SK-N-SH (cell line): ENCODE measurements at regions not wholly inside any gene's neighbourhood (a gene's known extent, or its start where the extent isn't known, plus 50 kb on each side); places are given as distances from the start of the nearest gene placed in this dataset.

ENCODE experiments used
- CTCF ChIA-PET: fragments of 300-600, 350-600 bp; formaldehyde crosslinking; extraction: SDS; loops from one replicate; lab custom pipeline; 2021; lab: Yijun Ruan, JAX
- POLR2A ChIA-PET: fragments of 350-600 bp; sonication (Branson Sonifier 250); formaldehyde crosslinking; extraction: SDS; loops from one replicate; lab custom pipeline; 2020; ENCODE audit warnings: antibody characterized with exemption, inconsistent platforms; lab: Yijun Ruan, JAX
- DNase-seq: peaks from one replicate; pipeline ENCODE4 v3.0.0; 2012
- H2AFZ ChIP-seq: fragments of 200-600 bp; sonication (generic); 2 replicates; pipeline ENCODE4 v1.8.1; 2016; ENCODE audit warnings: antibody characterized with exemption, mild to moderate bottlenecking, low read depth
- H3F3A ChIP-seq: fragments of 200-600 bp; sonication (generic); replicated peaks from 2 replicates; pipeline ENCODE3; 2016; ENCODE audit warnings: antibody characterized with exemption, mild to moderate bottlenecking; ENCODE audit not compliant: insufficient read depth
- H3K27ac ChIP-seq, 2 experiments: fragments of 200-500 bp in 1 of 2; fragments of 200-600 bp in 1 of 2; sonication (Bioruptor generic) in 1 of 2; sonication (generic), shearing (Covaris generic) in 1 of 2; 2 replicates each; pipeline versions ENCODE4 v1.5.1 to v1.6.1; 2014 to 2016; ENCODE audit warnings: low read depth in 2 of 2, inconsistent platforms in 1 of 2, low read length in 1 of 2, mild to moderate bottlenecking in 1 of 2, mixed read lengths in 1 of 2
- H3K27me3 ChIP-seq: fragments of 200-600 bp; sonication (generic), shearing (Covaris generic); 2 replicates; pipeline ENCODE4 v1.6.1; 2016; ENCODE audit warnings: mixed run types; ENCODE audit not compliant: insufficient read depth
- H3K36me3 ChIP-seq, 2 experiments: fragments of 200-500 bp in 1 of 2; fragments of 200-600 bp in 1 of 2; sonication (Bioruptor generic) in 1 of 2; sonication (generic) in 1 of 2; replicated peaks in 1 of 2; 2 replicates each; pipeline versions ENCODE3 to v1.5.1; 2014 to 2016; ENCODE audit warnings: low read length in 1 of 2, mild to moderate bottlenecking in 1 of 2; ENCODE audit not compliant: insufficient read depth in 2 of 2, control insufficient read depth in 1 of 2
- H3K4me1 ChIP-seq, 2 experiments: fragments of 200-500 bp in 1 of 2; fragments of 200-600 bp in 1 of 2; sonication (Bioruptor generic) in 1 of 2; sonication (generic), shearing (Covaris generic) in 1 of 2; 2 replicates each; pipeline versions ENCODE4 v1.5.1 to v1.6.1; 2014 to 2016; ENCODE audit warnings: low read depth in 1 of 2, low read length in 1 of 2, mixed run types in 1 of 2; ENCODE audit not compliant: insufficient read depth in 2 of 2, control insufficient read depth in 1 of 2
- H3K4me2 ChIP-seq: fragments of 200-600 bp; sonication (generic), shearing (Covaris generic); 2 replicates; pipeline ENCODE4 v1.6.1; 2017; ENCODE audit warnings: mixed run types
- H3K4me3 ChIP-seq, 2 experiments: fragments of 200-500 bp in 1 of 2; fragments of 200-600 bp in 1 of 2; sonication (Bioruptor generic) in 1 of 2; sonication (generic), shearing (Covaris generic) in 1 of 2; 2 replicates each; pipeline versions ENCODE4 v1.5.1 to v1.8.1; 2014 to 2016; ENCODE audit warnings: low read depth in 2 of 2, inconsistent platforms in 1 of 2, low read length in 1 of 2, mild to moderate bottlenecking in 1 of 2, mixed read lengths in 1 of 2, moderate library complexity in 1 of 2
- H3K79me2 ChIP-seq: fragments of 200-600 bp; sonication (generic); 2 replicates; pipeline ENCODE4 v1.8.1; 2017; ENCODE audit warnings: mild to moderate bottlenecking; ENCODE audit not compliant: insufficient read depth
- H3K9ac ChIP-seq: fragments of 200-600 bp; sonication (generic); 2 replicates; pipeline ENCODE4 v1.6.1; 2017; ENCODE audit warnings: mixed run types
- H3K9me2 ChIP-seq: fragments of 200-600 bp; sonication (generic); 2 replicates; pipeline ENCODE4 v1.6.1; 2017; ENCODE audit warnings: mixed run types
- H3K9me3 ChIP-seq: fragments of 200-600 bp; sonication (generic); 2 replicates; pipeline ENCODE4 v1.6.1; 2017; ENCODE audit warnings: mixed run types, mild to moderate bottlenecking, moderate library complexity
- H4K20me1 ChIP-seq: fragments of 200-600 bp; sonication (generic); 2 replicates; pipeline ENCODE4 v1.6.1; 2017; ENCODE audit warnings: mild to moderate bottlenecking, mixed run types; ENCODE audit not compliant: insufficient read depth
- CHD2 ChIP-seq: fragments of 150-350 bp; IDR thresholded peaks from 2 replicates; pipeline ENCODE4 v1.6.1; 2018; ENCODE audit warnings: low read length; ENCODE audit not compliant: partially characterized antibody
- CTCF ChIP-seq: fragments of 200-600 bp; sonication (generic); IDR thresholded peaks from 2 replicates; pipeline ENCODE4 v1.6.1; 2017; ENCODE audit warnings: antibody characterized with exemption, mild to moderate bottlenecking, moderate library complexity
- FOSL2 ChIP-seq: IDR thresholded peaks from 2 replicates; pipeline ENCODE4 v1.4.0; 2012; ENCODE audit warnings: low read depth, mild to moderate bottlenecking, moderate library complexity, borderline replicate concordance
- IRF3 ChIP-seq: fragments of 150-350 bp; IDR thresholded peaks from 2 replicates; pipeline ENCODE4 v1.6.1; 2016; ENCODE audit warnings: mild to moderate bottlenecking, low read depth, low read length
- RAD21 ChIP-seq: IDR thresholded peaks from 2 replicates; pipeline ENCODE4 v1.6.1; 2012; ENCODE audit warnings: mild to moderate bottlenecking, low read length
- SMC3 ChIP-seq: IDR thresholded peaks from 2 replicates; pipeline ENCODE4 v1.6.1; 2012; ENCODE audit warnings: low read depth, low read length, improper control_type of control experiment
- TEAD4 ChIP-seq: IDR thresholded peaks from 2 replicates; pipeline ENCODE4 v1.4.0; 2012; ENCODE audit warnings: mild to moderate bottlenecking, borderline replicate concordance; ENCODE audit not compliant: insufficient read depth
- YY1 ChIP-seq: IDR thresholded peaks from 2 replicates; pipeline ENCODE4 v1.4.0; 2012; ENCODE audit warnings: low read depth, mild to moderate bottlenecking
- WGBS: methylation state at CpG from one replicate; pipeline ENCODE4 v1.1.6; 2017; ENCODE audit warnings: low lambda C conversion rate; 5-methylcytosine and 5-hydroxymethylcytosine counted together

GRCh38 chr2:234136461-234136860 lies 86.0 kb downstream of the SPP2 start:
- no peaks in the 10 kb centered on the region for H4K20me1 ChIP-seq
- POLR2A ChIA-PET = no interaction called here
- H3K79me2 ChIP-seq = no peaks in the 10 kb centered on the region
- no peaks in the 10 kb centered on the region for H3K27me3 ChIP-seq
- no peak overlapping the region for H3K9ac ChIP-seq
- H3K36me3 ChIP-seq = no peaks in the 10 kb centered on the region
- H3F3A ChIP-seq = no peaks in the 10 kb centered on the region
- no peaks in the 10 kb centered on the region for H3K9me3 ChIP-seq
- H3K4me3 ChIP-seq = no peak overlapping the region
- H3K27ac ChIP-seq = peak overlapping the region in 1 of 2 experiments; percentile 38; a peak in 1 of 4 replicates
- no peak overlapping the region for H3K4me2 ChIP-seq
- H3K9me2 ChIP-seq = no peaks in the 10 kb centered on the region
- DNase-seq = no peak
- H3K4me1 ChIP-seq = peaks cover 4 to 6% of the 10 kb centered on the region in 2 experiments; a peak in 1 of 4 replicates
- H2AFZ ChIP-seq = no peak overlapping the region
- TF ChIP-seq CHD2 (no peak), CTCF (0 out of 2 replicates have a peak, but pooled peaks have one; percentile 19)
- CTCF ChIA-PET = interaction anchor here (0.9 to 4.3 kb wide), 18 partner anchors 9 to 409 kb away, joined by 3 to 55 read pairs (median 8); partner anchors contain the start of gene ARL4C

GRCh38 chr2:234135750-234136221 lies 85.3 kb downstream of the SPP2 start:
- POLR2A ChIA-PET = no interaction called here
- 18% methylated on average over 12 of the region's 16 CpGs for WGBS
- no peaks in the 10 kb centered on the region for H3K36me3 ChIP-seq
- H3K4me3 ChIP-seq = no peak overlapping the region; a peak in 1 of 4 replicates
- H3F3A ChIP-seq = no peaks in the 10 kb centered on the region
- H3K4me2 ChIP-seq = no peak overlapping the region
- no peaks in the 10 kb centered on the region for H3K27me3 ChIP-seq
- H4K20me1 ChIP-seq = no peaks in the 10 kb centered on the region
- H3K4me1 ChIP-seq = peaks cover 4 to 6% of the 10 kb centered on the region in 2 experiments; a peak in 1 of 4 replicates
- peak overlapping the region; percentile 49; the same call in 1 of the 2 replicates for H2AFZ ChIP-seq
- TF ChIP-seq FOSL2 (no peak), RAD21 (peak; percentile 97), TEAD4 (no peak), SMC3 (peak; percentile 96), YY1 (no peak), CTCF (peak; percentile 90), IRF3 (no peak)
- H3K27ac ChIP-seq = no peak overlapping the region
- H3K9me2 ChIP-seq = no peaks in the 10 kb centered on the region
- peak; percentile 83 for DNase-seq
- H3K9me3 ChIP-seq = no peaks in the 10 kb centered on the region
- CTCF ChIA-PET = interaction anchor here (0.5 to 4.3 kb wide), 69 partner anchors 10 to 981 kb away, joined by 3 to 55 read pairs (median 4); partner anchors contain the start of genes ARL4C and TRPM8
- no peaks in the 10 kb centered on the region for H3K79me2 ChIP-seq
- H3K9ac ChIP-seq = no peak overlapping the region
